GM12878 (cell line): ENCODE measurements at regions not wholly inside any gene's neighbourhood (a gene's known extent, or its start where the extent isn't known, plus 50 kb on each side); places are given as distances from the start of the nearest gene placed in this dataset.

Experiments used
- ATAC-seq: fragments of 200-7000 bp; cut with Tn5 transposase; 3 replicates; pipeline ENCODE4 v1.9.1; 2020; ENCODE audit warnings: mild to moderate bottlenecking, moderate library complexity
- BruUV-seq: library from RNA; stranded (reverse); fragments of 400-500 nt; replicated peaks from 2 replicates; lab custom pipeline; 2021; lab: Mats Ljungman, UMichigan
- CTCF ChIA-PET: fragments of 300-600 bp; sonication (Branson Sonifier 250); formaldehyde crosslinking; extraction: SDS; loops from one replicate; lab custom pipeline; 2021; ENCODE audit warnings: inconsistent platforms; lab: Yijun Ruan, JAX
- POLR2A ChIA-PET: fragments of 350-600 bp; formaldehyde crosslinking; extraction: SDS; loops from one replicate; lab custom pipeline; 2021; ENCODE audit warnings: inconsistent platforms; lab: Charles Lee
- RAD21 ChIA-PET: fragments of 300-600 bp; sonication (Branson Sonifier 250); formaldehyde crosslinking; loops from one replicate; lab custom pipeline; 2023; ENCODE audit warnings: antibody characterized with exemption; ENCODE audit not compliant: unreplicated experiment; lab: Charles Lee
- SMC1A ChIA-PET: fragments of 300-600 bp; sonication (Branson Sonifier 250); formaldehyde crosslinking; loops from one replicate; lab custom pipeline; 2023; ENCODE audit not compliant: unreplicated experiment, uncharacterized antibody; lab: Charles Lee
- DNase-seq: peaks from one replicate; pipeline ENCODE4 v3.0.0-alpha.2; 2011; ENCODE audit warnings: low read depth, low spot score
- FAIRE-seq: peaks from 3 replicates; lab custom pipeline; 2011; peaks lifted over from hg19 to GRCh38; lab: Jason Lieb, UNC
- H2AFZ ChIP-seq: 2 replicates; pipeline ENCODE4 v1.6.0; 2011; ENCODE audit warnings: low read depth, low read length, control low read depth; ENCODE audit not compliant: control insufficient read depth
- H3K27ac ChIP-seq: 2 replicates; pipeline ENCODE4 v1.5.1; 2011; ENCODE audit warnings: control low read depth; ENCODE audit not compliant: control insufficient read depth, insufficient read depth
- H3K27me3 ChIP-seq, 2 experiments: replicated peaks in 1 of 2; 2 replicates each; pipeline versions ENCODE4 v1.6.0 to v1.6.1; 2011; ENCODE audit warnings: low read length in 1 of 2; ENCODE audit not compliant: control insufficient read depth in 2 of 2, insufficient read depth in 2 of 2
- H3K36me3 ChIP-seq, 2 experiments: 2 replicates each; pipeline ENCODE4 v1.5.1; 2011; ENCODE audit warnings: low read length in 1 of 2; ENCODE audit not compliant: control insufficient read depth in 2 of 2, insufficient read depth in 2 of 2
- H3K4me1 ChIP-seq: 2 replicates; pipeline ENCODE4 v1.6.1; 2011; ENCODE audit warnings: mild to moderate bottlenecking, low read length, moderate library complexity, mixed read lengths; ENCODE audit not compliant: control insufficient read depth, insufficient read depth
- H3K4me2 ChIP-seq: 2 replicates; pipeline ENCODE4 v1.6.0; 2011; ENCODE audit warnings: control low read depth; ENCODE audit not compliant: control insufficient read depth, insufficient read depth
- H3K4me3 ChIP-seq: fragments of 200-600 bp; sonication (generic); 2 replicates; pipeline ENCODE4 v1.5.1; 2016
- H3K79me2 ChIP-seq: 2 replicates; pipeline ENCODE4 v1.6.0; 2011; ENCODE audit warnings: low read length; ENCODE audit not compliant: control insufficient read depth, insufficient read depth
- H3K9ac ChIP-seq: 2 replicates; pipeline ENCODE4 v1.8.0; 2011; ENCODE audit warnings: low read length, control low read depth, mixed read lengths; ENCODE audit not compliant: control insufficient read depth, insufficient read depth
- H3K9me3 ChIP-seq: replicated peaks from 3 replicates; pipeline ENCODE4 v1.5.1; 2011; ENCODE audit warnings: mild to moderate bottlenecking, low read length; ENCODE audit not compliant: control insufficient read depth, insufficient read depth
- H4K20me1 ChIP-seq: 2 replicates; pipeline ENCODE4 v1.6.0; 2011; ENCODE audit not compliant: control insufficient read depth, insufficient read depth
- CHD1 ChIP-seq: IDR thresholded peaks from 2 replicates; pipeline ENCODE4 v1.6.1; 2012; ENCODE audit warnings: low read depth, low read length, improper control_type of control experiment
- EGR1 ChIP-seq, 2 experiments: IDR thresholded peaks; 1 replicate in 1 of 2; 2 replicates in 1 of 2; pipeline ENCODE4 v1.6.1; 2011 to 2012; ENCODE audit warnings: low read depth in 2 of 2, low read length in 2 of 2, borderline replicate concordance in 1 of 2, mild to moderate bottlenecking in 1 of 2, moderate library complexity in 1 of 2
- ETV6 ChIP-seq, 2 experiments: fragments of 450-650 bp in 1 of 2; IDR thresholded peaks in 1 of 2; conservative IDR thresholded peaks in 1 of 2; 2 replicates each; pipeline ENCODE4 v1.6.1; 2014; ENCODE audit warnings: antibody characterized with exemption in 1 of 2, borderline replicate concordance in 1 of 2, low read depth in 1 of 2, mild to moderate bottlenecking in 1 of 2, moderate library complexity in 1 of 2
- HDAC2 ChIP-seq: fragments of 200-600 bp; sonication (generic); IDR thresholded peaks from 2 replicates; pipeline ENCODE4 v1.6.1; 2017
- IKZF2 ChIP-seq, 2 experiments: fragments of 450-650 bp; IDR thresholded peaks; 2 replicates each; pipeline ENCODE4 v1.6.1; 2017; ENCODE audit warnings: mild to moderate bottlenecking in 2 of 2, moderate library complexity in 2 of 2
- LARP7 ChIP-seq: fragments of 450-650 bp; IDR thresholded peaks from 2 replicates; pipeline ENCODE4 v1.6.1; 2017; ENCODE audit warnings: mild to moderate bottlenecking
- MEF2B ChIP-seq: fragments of 450-650 bp; IDR thresholded peaks from 2 replicates; pipeline ENCODE4 v1.6.1; 2018; ENCODE audit warnings: mild to moderate bottlenecking, moderate library complexity; ENCODE audit not compliant: partially characterized antibody, poor library complexity, severe bottlenecking
- MTA3 ChIP-seq: IDR thresholded peaks from 2 replicates; pipeline ENCODE4 v1.6.1; 2012; ENCODE audit warnings: low read length, inconsistent platforms, borderline replicate concordance
- NR2C2 ChIP-seq: IDR thresholded peaks from 2 replicates; pipeline ENCODE4 v1.6.1; 2011; ENCODE audit warnings: borderline replicate concordance, low read depth; ENCODE audit not compliant: control insufficient read depth, insufficient read length
- NRF1 ChIP-seq: conservative IDR thresholded peaks from 2 replicates; pipeline ENCODE4 v1.6.1; 2011; ENCODE audit warnings: mild to moderate bottlenecking, low read depth, low read length, improper control_type of control experiment
- SMC3 ChIP-seq: IDR thresholded peaks from 2 replicates; pipeline ENCODE4 v1.6.1; 2011; ENCODE audit warnings: low read length, improper control_type of control experiment, borderline replicate concordance
- STAT3 ChIP-seq: IDR thresholded peaks from 2 replicates; pipeline ENCODE4 v1.6.1; 2011; ENCODE audit warnings: low read depth, low read length, improper control_type of control experiment
- SUZ12 ChIP-seq: fragments of 200-600 bp; sonication (generic); IDR thresholded peaks from one replicate; pipeline ENCODE4 v1.6.1; 2018; ENCODE audit warnings: antibody characterized with exemption, mild to moderate bottlenecking; ENCODE audit not compliant: unreplicated experiment
- ZBED1 ChIP-seq: IDR thresholded peaks from 2 replicates; pipeline ENCODE4 v1.6.1; 2016; ENCODE audit warnings: borderline replicate concordance
- ZNF207 ChIP-seq: fragments of 450-650 bp; IDR thresholded peaks from 2 replicates; pipeline ENCODE4 v1.6.1; 2014; ENCODE audit warnings: antibody characterized with exemption, mild to moderate bottlenecking, borderline replicate concordance
- ZNF274 ChIP-seq: IDR thresholded peaks from one replicate; pipeline ENCODE4 v1.8.0; 2011; ENCODE audit not compliant: insufficient read length, insufficient read depth
- WGBS: methylation state at CpG from one replicate; pipeline ENCODE4 v1.1.6; 2016; ENCODE audit warnings: low lambda C conversion rate; ENCODE audit not compliant: insufficient replicate concordance, insufficient coverage; ENCODE audit errors: missing lambda C conversion rate; 5-methylcytosine and 5-hydroxymethylcytosine counted together
- in situ Hi-C: fragments of 300-500 bp; cut with MboI; formaldehyde crosslinking; loops from 9 replicates; pipeline ENCODE4 v1.14.3; 2018; ENCODE audit warnings: mixed read lengths
- intact Hi-C: fragments of 100-400 bp; cut with micrococcal nuclease; formaldehyde crosslinking; loops from one replicate; pipeline ENCODE4 v1.14.2; 2022; ENCODE audit not compliant: unreplicated experiment
- TF ChIP-seq, protein P1 (sequence below): fragments of 450-650 bp; IDR thresholded peaks from 2 replicates; pipeline ENCODE4 v1.6.1; 2016; ENCODE audit warnings: mild to moderate bottlenecking
- TF ChIP-seq, protein P2 (sequence below): IDR thresholded peaks from 2 replicates; pipeline ENCODE4 v1.6.1; 2011; ENCODE audit warnings: borderline replicate concordance, low read depth, mild to moderate bottlenecking, moderate library complexity, mixed read lengths, low read length; ENCODE audit not compliant: insufficient read depth; ENCODE audit errors: extremely low read length
- TF ChIP-seq, protein P3 (sequence below): IDR thresholded peaks from 2 replicates; pipeline ENCODE4 v1.6.1; 2012; ENCODE audit warnings: mild to moderate bottlenecking, low read depth, low read length

DNA sequence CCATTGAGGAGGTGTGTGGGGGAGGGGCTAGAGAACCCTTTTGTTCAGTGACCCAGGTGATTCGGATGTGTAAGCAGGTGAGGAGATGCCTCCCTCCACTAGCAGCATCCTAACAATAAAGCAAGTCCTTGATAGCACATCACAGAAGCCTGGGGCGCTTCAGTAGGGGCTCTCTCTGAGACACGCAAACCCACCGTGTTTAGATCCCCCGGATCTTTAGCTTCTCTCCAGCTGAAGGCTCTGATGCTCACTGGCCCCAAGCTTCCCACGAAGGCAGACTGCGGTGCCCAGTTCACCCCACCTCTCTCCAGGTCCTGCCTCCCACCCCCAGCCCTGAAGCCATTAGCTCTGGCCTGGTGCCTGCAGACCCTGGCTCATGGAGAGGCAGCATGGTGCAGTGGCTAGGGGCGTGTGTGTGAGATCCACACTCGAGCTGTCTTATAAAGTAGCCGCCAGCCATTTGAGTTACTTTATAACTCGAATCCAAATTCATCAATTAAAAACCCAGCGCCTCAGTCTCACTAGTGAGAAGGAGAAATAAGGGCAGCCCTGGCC lies 204.7 kb upstream of the TNRC6C start (continued):
- TF ChIP-seq ZNF207 (no peak), MTA3 (no peak), NRF1 (no peak), MEF2B (no peak), ZBED1 (no peak)
- TF ChIP-seq, protein P1, sequence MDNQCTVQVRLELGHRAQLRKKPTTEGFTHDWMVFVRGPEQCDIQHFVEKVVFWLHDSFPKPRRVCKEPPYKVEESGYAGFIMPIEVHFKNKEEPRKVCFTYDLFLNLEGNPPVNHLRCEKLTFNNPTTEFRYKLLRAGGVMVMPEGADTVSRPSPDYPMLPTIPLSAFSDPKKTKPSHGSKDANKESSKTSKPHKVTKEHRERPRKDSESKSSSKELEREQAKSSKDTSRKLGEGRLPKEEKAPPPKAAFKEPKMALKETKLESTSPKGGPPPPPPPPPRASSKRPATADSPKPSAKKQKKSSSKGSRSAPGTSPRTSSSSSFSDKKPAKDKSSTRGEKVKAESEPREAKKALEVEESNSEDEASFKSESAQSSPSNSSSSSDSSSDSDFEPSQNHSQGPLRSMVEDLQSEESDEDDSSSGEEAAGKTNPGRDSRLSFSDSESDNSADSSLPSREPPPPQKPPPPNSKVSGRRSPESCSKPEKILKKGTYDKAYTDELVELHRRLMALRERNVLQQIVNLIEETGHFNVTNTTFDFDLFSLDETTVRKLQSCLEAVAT = no peak
- TF ChIP-seq, protein P2, sequence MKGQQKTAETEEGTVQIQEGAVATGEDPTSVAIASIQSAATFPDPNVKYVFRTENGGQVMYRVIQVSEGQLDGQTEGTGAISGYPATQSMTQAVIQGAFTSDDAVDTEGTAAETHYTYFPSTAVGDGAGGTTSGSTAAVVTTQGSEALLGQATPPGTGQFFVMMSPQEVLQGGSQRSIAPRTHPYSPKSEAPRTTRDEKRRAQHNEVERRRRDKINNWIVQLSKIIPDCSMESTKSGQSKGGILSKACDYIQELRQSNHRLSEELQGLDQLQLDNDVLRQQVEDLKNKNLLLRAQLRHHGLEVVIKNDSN = no peak

DNA sequence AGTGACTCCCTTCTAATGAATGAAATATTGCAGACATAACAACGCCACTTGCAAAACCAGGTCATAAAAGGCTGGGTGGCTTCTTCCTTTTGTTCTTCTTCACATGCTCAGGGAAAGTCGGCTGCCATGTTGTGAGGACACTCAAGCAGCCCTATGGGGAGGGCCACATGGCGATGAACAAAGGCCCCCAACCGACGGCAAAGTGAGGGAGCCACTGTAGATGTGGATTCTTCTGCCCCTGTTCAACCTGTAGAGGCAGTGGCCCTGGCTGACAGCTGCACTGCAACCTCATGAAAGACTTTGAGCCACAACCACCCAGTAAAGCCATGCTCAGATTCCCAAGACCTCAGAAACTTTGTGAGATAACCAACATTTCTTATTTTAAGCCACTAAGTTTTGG lies 203.5 kb upstream of the TNRC6C start:
- CTCF ChIA-PET = no interaction called here
- Histone ChIP-seq H3K27me3 (peaks cover 0 to 1% of the 10 kb centered on the region in 2 experiments; a peak in 3 of 4 replicates), H4K20me1 (no peaks in the 10 kb centered on the region), H3K27ac (no peak overlapping the region), H3K4me1 (no peaks in the 10 kb centered on the region), H3K4me2 (no peak overlapping the region), H3K4me3 (no peak overlapping the region), H3K9me3 (no peaks in the 10 kb centered on the region; the same call in 2 of the 3 replicates), H3K36me3 (no peaks in the 10 kb centered on the region), H2AFZ (no peak overlapping the region), H3K9ac (no peak overlapping the region), H3K79me2 (no peaks in the 10 kb centered on the region)
- no peak for ATAC-seq
- in situ Hi-C loops = no loop called here
- intact Hi-C loops = no loop called here
- WGBS = 19% methylated on average over 5 of the region's 5 CpGs
- no peak for FAIRE-seq
- DNase-seq = no peak
- no TSS peak for BruUV-seq
- TF ChIP-seq LARP7 (no peak), EGR1 (IDR thresholded peaks at IDR 0.05; ENCODE audit: borderline replicate concordance in 1 of 2, low read depth in 2 of 2, low read length in 2 of 2) (no peak), IKZF2 (IDR thresholded peaks at IDR 0.05) (no peak), NR2C2 (no peak), STAT3 (no peak), ZNF274 (no peak), SUZ12 (no peak), HDAC2 (no peak), CHD1 (no peak), SMC3 (no peak), ETV6 (conservative IDR thresholded peaks at IDR 0.05 in 1 of 2, IDR thresholded peaks at IDR 0.05 in 1 of 2; ENCODE audit: borderline replicate concordance in 1 of 2, low read depth in 1 of 2) (no peak)
- TF ChIP-seq, protein P3, sequence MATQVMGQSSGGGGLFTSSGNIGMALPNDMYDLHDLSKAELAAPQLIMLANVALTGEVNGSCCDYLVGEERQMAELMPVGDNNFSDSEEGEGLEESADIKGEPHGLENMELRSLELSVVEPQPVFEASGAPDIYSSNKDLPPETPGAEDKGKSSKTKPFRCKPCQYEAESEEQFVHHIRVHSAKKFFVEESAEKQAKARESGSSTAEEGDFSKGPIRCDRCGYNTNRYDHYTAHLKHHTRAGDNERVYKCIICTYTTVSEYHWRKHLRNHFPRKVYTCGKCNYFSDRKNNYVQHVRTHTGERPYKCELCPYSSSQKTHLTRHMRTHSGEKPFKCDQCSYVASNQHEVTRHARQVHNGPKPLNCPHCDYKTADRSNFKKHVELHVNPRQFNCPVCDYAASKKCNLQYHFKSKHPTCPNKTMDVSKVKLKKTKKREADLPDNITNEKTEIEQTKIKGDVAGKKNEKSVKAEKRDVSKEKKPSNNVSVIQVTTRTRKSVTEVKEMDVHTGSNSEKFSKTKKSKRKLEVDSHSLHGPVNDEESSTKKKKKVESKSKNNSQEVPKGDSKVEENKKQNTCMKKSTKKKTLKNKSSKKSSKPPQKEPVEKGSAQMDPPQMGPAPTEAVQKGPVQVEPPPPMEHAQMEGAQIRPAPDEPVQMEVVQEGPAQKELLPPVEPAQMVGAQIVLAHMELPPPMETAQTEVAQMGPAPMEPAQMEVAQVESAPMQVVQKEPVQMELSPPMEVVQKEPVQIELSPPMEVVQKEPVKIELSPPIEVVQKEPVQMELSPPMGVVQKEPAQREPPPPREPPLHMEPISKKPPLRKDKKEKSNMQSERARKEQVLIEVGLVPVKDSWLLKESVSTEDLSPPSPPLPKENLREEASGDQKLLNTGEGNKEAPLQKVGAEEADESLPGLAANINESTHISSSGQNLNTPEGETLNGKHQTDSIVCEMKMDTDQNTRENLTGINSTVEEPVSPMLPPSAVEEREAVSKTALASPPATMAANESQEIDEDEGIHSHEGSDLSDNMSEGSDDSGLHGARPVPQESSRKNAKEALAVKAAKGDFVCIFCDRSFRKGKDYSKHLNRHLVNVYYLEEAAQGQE = no peak
- RAD21 ChIA-PET = no interaction called here
- SMC1A ChIA-PET = no interaction called here
- POLR2A ChIA-PET = no interaction called here
